PC-3 (cell line): ENCODE measurements at regions not wholly inside any gene's neighbourhood (a gene's known extent, or its start where the extent isn't known, plus 50 kb on each side); places are given as distances from the start of the nearest gene placed in this dataset.
"Not testable (repeated sequence)": the region's sequence is repeated elsewhere in the genome, so short reads cannot be mapped to it uniquely, and the experiment has no call there.

Source experiments
- ATAC-seq: fragments of 200-7000 bp; cut with Tn5 transposase; 2 replicates; pipeline ENCODE4 v1.9.1; 2020; ENCODE audit warnings: mild to moderate bottlenecking, moderate library complexity
- BruUV-seq: library from RNA; stranded (reverse); fragments of 400-500 nt; replicated peaks from 2 replicates; lab custom pipeline; 2021; lab: Mats Ljungman, UMichigan
- CTCF ChIA-PET: fragments of 300-600 bp; sonication (Branson Sonifier 250); formaldehyde crosslinking; loops from one replicate; lab custom pipeline; 2022; ENCODE audit warnings: antibody characterized with exemption; lab: Charles Lee
- POLR2A ChIA-PET: fragments of 300-600 bp; sonication (Branson Sonifier 250); formaldehyde crosslinking; loops from one replicate; lab custom pipeline; 2022; ENCODE audit warnings: antibody characterized with exemption; ENCODE audit not compliant: unreplicated experiment; lab: Charles Lee
- DNase-seq: peaks from one replicate; pipeline ENCODE4 v3.0.0-alpha.2; 2015
- H2AFZ ChIP-seq: fragments of 300-600 bp; sonication (generic); 2 replicates; pipeline ENCODE4 v1.6.0; 2016; ENCODE audit warnings: antibody characterized with exemption, low read length
- H3F3A ChIP-seq: fragments of 300-600 bp; sonication (generic); one replicate; pipeline ENCODE4 v1.6.0; 2017; ENCODE audit warnings: antibody characterized with exemption, low read length, control low read depth, mild to moderate bottlenecking; ENCODE audit not compliant: unreplicated experiment
- H3K27ac ChIP-seq: fragments of 300-600 bp; sonication (generic); 2 replicates; pipeline ENCODE4 v1.5.1; 2016; ENCODE audit warnings: mild to moderate bottlenecking, low read length
- H3K27me3 ChIP-seq: fragments of 300-600 bp; sonication (generic); 2 replicates; pipeline ENCODE4 v1.6.1; 2016; ENCODE audit warnings: low read length, mixed read lengths
- H3K36me3 ChIP-seq: fragments of 300-600 bp; sonication (generic); 2 replicates; pipeline ENCODE4 v1.6.1; 2016; ENCODE audit warnings: low read depth, mixed run types, low read length, mixed read lengths
- H3K4me1 ChIP-seq: fragments of 300-600 bp; sonication (generic); 2 replicates; pipeline ENCODE4 v1.5.1; 2016; ENCODE audit warnings: low read length; ENCODE audit not compliant: insufficient read depth
- H3K4me2 ChIP-seq: fragments of 300-600 bp; sonication (generic); 2 replicates; pipeline ENCODE4 v1.6.0; 2016; ENCODE audit warnings: low read length
- H3K4me3 ChIP-seq: fragments of 300-600 bp; sonication (generic); 2 replicates; pipeline ENCODE4 v1.5.1; 2016; ENCODE audit warnings: mild to moderate bottlenecking, low read length, mixed read lengths
- H3K79me2 ChIP-seq: fragments of 300-600 bp; sonication (generic); 2 replicates; pipeline ENCODE4 v1.6.1; 2017; ENCODE audit warnings: low read length, mixed read lengths
- H3K9ac ChIP-seq: fragments of 300-600 bp; sonication (generic); 2 replicates; pipeline ENCODE4 v1.6.0; 2016; ENCODE audit warnings: mild to moderate bottlenecking, low read length
- H3K9me2 ChIP-seq: fragments of 300-600 bp; sonication (generic); replicated peaks from 2 replicates; pipeline ENCODE4 v1.6.1; 2016; ENCODE audit warnings: mixed run types, low read length, mixed read lengths
- H3K9me3 ChIP-seq: fragments of 300-600 bp; sonication (generic); 2 replicates; pipeline ENCODE4 v1.6.1; 2016; ENCODE audit warnings: low read length, mixed read lengths
- H4K20me1 ChIP-seq: fragments of 300-600 bp; sonication (generic); 2 replicates; pipeline ENCODE4 v1.6.1; 2016; ENCODE audit warnings: low read length, mixed read lengths
- CTCF ChIP-seq: fragments of 300-600 bp; sonication (generic); conservative IDR thresholded peaks from 2 replicates; pipeline ENCODE4 v1.5.1; 2017; ENCODE audit warnings: antibody characterized with exemption, low read depth, mild to moderate bottlenecking, low read length
- EZH2 ChIP-seq: fragments of 300-600 bp; sonication (generic); IDR thresholded peaks from one replicate; pipeline ENCODE4 v1.6.1; 2017; ENCODE audit warnings: antibody characterized with exemption, mild to moderate bottlenecking, low read length; ENCODE audit not compliant: unreplicated experiment
- EZH2phosphoT487 ChIP-seq: fragments of 300-600 bp; sonication (generic); IDR thresholded peaks from 2 replicates; pipeline ENCODE4 v1.6.1; 2018; ENCODE audit warnings: mild to moderate bottlenecking, antibody characterized with exemption, low read length, borderline replicate concordance
- intact Hi-C: fragments of 100-400 bp; cut with micrococcal nuclease; formaldehyde crosslinking; loops from 2 replicates; pipeline ENCODE4 v1.9.0; 2023

- ATAC-seq (no peak), DNase-seq (no peak)
- H3K27ac ChIP-seq, result no peak overlapping the region
- intact Hi-C loops, result no loop called here
- 0 out of 2 replicates have a peak, but pooled peaks cover 8% of the 10 kb centered on the region for H3K27me3 ChIP-seq
- H3F3A ChIP-seq, result no peaks in the 10 kb centered on the region
- TF ChIP-seq EZH2phosphoT487, result no peak
- no peak for TF ChIP-seq CTCF
- TF ChIP-seq EZH2, result no peak
- H3K9ac ChIP-seq, result no peak overlapping the region
- H3K4me3 ChIP-seq, result no peak overlapping the region
- ChIA-PET POLR2A (no interaction called here), CTCF (no interaction called here)
- H3K36me3 ChIP-seq, result no peaks in the 10 kb centered on the region
- no peaks in the 10 kb centered on the region for H3K9me2 ChIP-seq
- no peaks in the 10 kb centered on the region for H3K9me3 ChIP-seq
- BruUV-seq, result no TSS peak
- no peaks in the 10 kb centered on the region for H4K20me1 ChIP-seq
- H3K79me2 ChIP-seq, result no peaks in the 10 kb centered on the region
- peaks cover 4% of the 10 kb centered on the region; the same call in 1 of the 2 replicates for H3K4me1 ChIP-seq
- H2AFZ ChIP-seq, result no peak overlapping the region
- no peak overlapping the region for H3K4me2 ChIP-seq
These were observed 79.1 kb upstream of the LCORL start for GRCh38 chr4:18100657-18101056.

GRCh38 chr4:18090447-18090846, 68.9 kb upstream of the LCORL start:
- H3K27ac ChIP-seq, H3K9me3 ChIP-seq, H4K20me1 ChIP-seq, H3K36me3 ChIP-seq, H3K4me2 ChIP-seq, intact Hi-C loops, H3K79me2 ChIP-seq, H2AFZ ChIP-seq, CTCF ChIA-PET, H3K27me3 ChIP-seq, H3F3A ChIP-seq, H3K9me2 ChIP-seq, H3K4me3 ChIP-seq, BruUV-seq, ATAC-seq, POLR2A ChIA-PET, H3K4me1 ChIP-seq, DNase-seq, H3K9ac ChIP-seq: not testable (repeated sequence)

GRCh38 chr4:18082236-18082635, 60.7 kb upstream of the LCORL start:
- H3K27me3 ChIP-seq, result peaks cover 50% of the 10 kb centered on the region
- no peaks in the 10 kb centered on the region for H4K20me1 ChIP-seq
- no peaks in the 10 kb centered on the region for H3K79me2 ChIP-seq
- TF ChIP-seq CTCF (no peak), EZH2phosphoT487 (no peak), EZH2 (no peak)
- no peaks in the 10 kb centered on the region for H3K4me1 ChIP-seq
- ChIA-PET POLR2A (no interaction called here), CTCF (no interaction called here)
- ATAC-seq (no peak), DNase-seq (no peak)
- H3K9me2 ChIP-seq, result no peaks in the 10 kb centered on the region
- no peaks in the 10 kb centered on the region for H3K36me3 ChIP-seq
- H3K9me3 ChIP-seq, result no peaks in the 10 kb centered on the region
- no peak overlapping the region for H3K4me3 ChIP-seq
- BruUV-seq, result no TSS peak
- H3F3A ChIP-seq, result no peaks in the 10 kb centered on the region
- no peak overlapping the region for H3K27ac ChIP-seq
- H2AFZ ChIP-seq, result no peak overlapping the region
- H3K4me2 ChIP-seq, result no peak overlapping the region
- no peak overlapping the region for H3K9ac ChIP-seq
- intact Hi-C loops, result no loop called here
